ENCODE measurements at regions not wholly inside any gene's neighbourhood (a gene's known extent, or its start where the extent isn't known, plus 50 kb on each side); places are given as distances from the start of the nearest gene placed in this dataset.

DNA sequence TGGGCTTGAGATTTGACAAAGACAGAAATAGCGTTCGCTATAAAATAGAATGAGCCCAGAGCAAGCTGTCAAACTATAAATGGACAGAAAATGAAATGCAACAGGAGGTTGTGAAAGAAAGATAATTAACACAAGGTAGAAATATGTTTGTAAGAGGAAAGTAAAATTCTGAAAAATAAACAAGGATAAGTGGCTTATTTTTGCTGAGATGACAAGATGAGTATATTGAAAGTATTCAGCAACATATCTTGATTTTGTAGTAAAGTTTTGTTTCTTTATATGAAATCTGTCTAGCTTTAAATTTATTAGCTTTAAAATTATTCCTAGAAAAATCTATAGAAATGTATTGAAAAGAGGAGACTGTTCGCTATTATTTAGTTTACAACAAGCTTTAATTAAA is 111.9 kb upstream of the RPS23 start:
- Histone ChIP-seq H3K9me3 (ENCODE audit: control insufficient read depth in 4 of 4, insufficient read depth in 3 of 4, low read length in 3 of 4) (no peaks in the 10 kb centered on the region), H3K27me3 (ENCODE audit: control insufficient read depth in 3 of 3, insufficient read depth in 3 of 3, low read length in 2 of 3) (no peaks in the 10 kb centered on the region), H3K4me3 (no peak overlapping the region), H3K4me1 (ENCODE audit: control insufficient read depth in 5 of 5, insufficient read depth in 5 of 5, low read length in 5 of 5) (peaks cover 0 to 17% (median 3%) of the 10 kb centered on the region in 5 donors), H3K27ac (ENCODE audit: low read depth in 1 of 2, low read length in 1 of 2) (no peak overlapping the region), H3K9ac (ENCODE audit: insufficient read depth in 1 of 2, low read length in 2 of 2) (no peak overlapping the region), H3K36me3 (ENCODE audit: control insufficient read depth in 4 of 4, insufficient read depth in 4 of 4, low read length in 4 of 4) (no peaks in the 10 kb centered on the region)
- ATAC-seq (ENCODE audit: insufficient read depth, low FRiP score) (no peak), DNase-seq (no peak)
- WGBS, 2 donors, result 96 to 97% methylated on average over 3 of the region's 3 CpGs
- TF ChIP-seq, protein P1, sequence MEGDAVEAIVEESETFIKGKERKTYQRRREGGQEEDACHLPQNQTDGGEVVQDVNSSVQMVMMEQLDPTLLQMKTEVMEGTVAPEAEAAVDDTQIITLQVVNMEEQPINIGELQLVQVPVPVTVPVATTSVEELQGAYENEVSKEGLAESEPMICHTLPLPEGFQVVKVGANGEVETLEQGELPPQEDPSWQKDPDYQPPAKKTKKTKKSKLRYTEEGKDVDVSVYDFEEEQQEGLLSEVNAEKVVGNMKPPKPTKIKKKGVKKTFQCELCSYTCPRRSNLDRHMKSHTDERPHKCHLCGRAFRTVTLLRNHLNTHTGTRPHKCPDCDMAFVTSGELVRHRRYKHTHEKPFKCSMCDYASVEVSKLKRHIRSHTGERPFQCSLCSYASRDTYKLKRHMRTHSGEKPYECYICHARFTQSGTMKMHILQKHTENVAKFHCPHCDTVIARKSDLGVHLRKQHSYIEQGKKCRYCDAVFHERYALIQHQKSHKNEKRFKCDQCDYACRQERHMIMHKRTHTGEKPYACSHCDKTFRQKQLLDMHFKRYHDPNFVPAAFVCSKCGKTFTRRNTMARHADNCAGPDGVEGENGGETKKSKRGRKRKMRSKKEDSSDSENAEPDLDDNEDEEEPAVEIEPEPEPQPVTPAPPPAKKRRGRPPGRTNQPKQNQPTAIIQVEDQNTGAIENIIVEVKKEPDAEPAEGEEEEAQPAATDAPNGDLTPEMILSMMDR (IDR thresholded peaks at IDR 0.05; ENCODE audit: control extremely low read depth, extremely low read depth), result no peak

DNA sequence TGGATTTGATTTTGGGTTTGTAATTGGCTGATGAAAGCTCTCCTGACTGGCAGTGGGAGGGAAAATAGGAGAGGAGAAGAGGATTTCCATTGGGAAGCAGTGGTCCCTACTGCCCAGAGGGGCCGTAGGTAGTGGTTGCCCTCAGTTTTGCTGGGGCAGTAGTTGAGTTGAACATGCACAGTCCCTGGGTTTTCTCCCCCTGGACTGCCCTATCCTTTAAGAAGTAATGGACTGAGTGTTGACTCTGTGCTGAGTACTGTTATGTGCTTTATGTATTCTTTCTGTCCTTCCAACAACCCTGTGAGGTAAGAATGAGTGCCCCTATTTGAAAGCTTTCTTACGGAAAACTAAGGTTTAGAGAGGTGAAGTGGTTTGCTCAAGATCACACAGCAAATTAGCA is 111.2 kb upstream of the RPS23 start:
- TF ChIP-seq, protein P1 (IDR thresholded peaks at IDR 0.05; ENCODE audit: control extremely low read depth, extremely low read depth), result no peak
- Histone ChIP-seq H3K4me1 (ENCODE audit: control insufficient read depth in 5 of 5, insufficient read depth in 5 of 5, low read length in 5 of 5) (peaks cover 0 to 18% (median 3%) of the 10 kb centered on the region in 5 donors), H3K27ac (ENCODE audit: low read depth in 1 of 2, low read length in 1 of 2) (no peak overlapping the region), H3K27me3 (ENCODE audit: control insufficient read depth in 3 of 3, insufficient read depth in 3 of 3, low read length in 2 of 3) (no peaks in the 10 kb centered on the region), H3K9me3 (ENCODE audit: control insufficient read depth in 4 of 4, insufficient read depth in 3 of 4, low read length in 3 of 4) (no peaks in the 10 kb centered on the region), H3K9ac (ENCODE audit: insufficient read depth in 1 of 2, low read length in 2 of 2) (no peak overlapping the region), H3K4me3 (no peak overlapping the region), H3K36me3 (ENCODE audit: control insufficient read depth in 4 of 4, insufficient read depth in 4 of 4, low read length in 4 of 4) (no peaks in the 10 kb centered on the region)
- DNase-seq (no peak), ATAC-seq (ENCODE audit: insufficient read depth, low FRiP score) (no peak)
- WGBS, 2 donors, result 66 to 85% methylated on average over 2 of the region's 2 CpGs

DNA sequence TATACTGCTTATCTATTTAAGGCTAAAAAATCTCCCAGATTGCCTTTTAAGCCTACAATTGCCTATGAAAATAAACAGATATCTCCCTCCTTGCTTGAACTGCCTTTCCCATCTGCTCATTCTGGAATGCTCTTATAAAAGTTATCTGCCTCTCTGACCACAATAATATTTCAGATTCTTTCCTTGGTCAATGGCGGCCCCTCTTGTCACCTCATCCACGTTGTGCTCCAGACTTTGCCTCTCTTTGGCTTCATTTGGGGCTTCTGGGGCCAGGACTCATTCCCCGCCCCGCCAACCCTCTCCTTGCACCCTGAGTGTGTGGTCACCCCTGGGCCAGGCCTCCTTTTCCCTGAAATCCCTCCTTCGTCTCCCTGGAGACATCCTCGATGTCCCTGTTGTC is 110.0 kb upstream of the RPS23 start:
- H3K4me1 ChIP-seq (ENCODE audit: control insufficient read depth in 5 of 5, insufficient read depth in 5 of 5, low read length in 5 of 5), result peaks cover 0 to 25% (median 3%) of the 10 kb centered on the region in 5 donors
- no peaks in the 10 kb centered on the region for H3K9me3 ChIP-seq (ENCODE audit: control insufficient read depth in 4 of 4, insufficient read depth in 3 of 4, low read length in 3 of 4)
- TF ChIP-seq, protein P1 (IDR thresholded peaks at IDR 0.05; ENCODE audit: control extremely low read depth, extremely low read depth), result no peak
- H3K27ac ChIP-seq (ENCODE audit: low read depth in 1 of 2, low read length in 1 of 2), result no peak overlapping the region
- no peaks in the 10 kb centered on the region for H3K36me3 ChIP-seq (ENCODE audit: control insufficient read depth in 4 of 4, insufficient read depth in 4 of 4, low read length in 4 of 4)
- H3K4me3 ChIP-seq, result no peak overlapping the region
- ATAC-seq (ENCODE audit: insufficient read depth, low FRiP score) (no peak), DNase-seq (no peak)
- H3K9ac ChIP-seq (ENCODE audit: insufficient read depth in 1 of 2, low read length in 2 of 2), result no peak overlapping the region
- 81 to 87% methylated on average over 6 of the region's 6 CpGs for WGBS, 2 donors
- no peaks in the 10 kb centered on the region for H3K27me3 ChIP-seq (ENCODE audit: control insufficient read depth in 3 of 3, insufficient read depth in 3 of 3, low read length in 2 of 3)

DNA sequence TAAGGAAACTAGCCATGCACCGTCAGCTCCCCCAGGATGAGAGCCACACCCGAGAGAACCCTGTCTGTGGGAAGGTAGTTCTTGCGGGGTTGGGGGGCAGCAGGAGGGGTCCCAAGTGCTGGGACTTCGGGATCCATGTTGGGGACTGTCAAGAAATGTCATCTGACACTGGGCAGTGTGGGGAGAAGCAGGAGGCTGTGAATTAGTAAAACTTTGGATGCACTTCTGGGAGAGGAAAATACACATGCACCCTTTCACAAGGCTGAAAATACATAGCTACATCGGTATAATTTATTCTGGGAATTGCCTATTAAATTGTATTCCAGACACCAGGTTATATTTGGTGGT is 109.6 kb upstream of the RPS23 start:
- no peaks in the 10 kb centered on the region for H3K36me3 ChIP-seq (ENCODE audit: control insufficient read depth in 4 of 4, insufficient read depth in 4 of 4, low read length in 4 of 4)
- H3K4me1 ChIP-seq (ENCODE audit: control insufficient read depth in 5 of 5, insufficient read depth in 5 of 5, low read length in 5 of 5), result peaks cover 0 to 25% (median 3%) of the 10 kb centered on the region in 5 donors
- no peak for ATAC-seq (ENCODE audit: insufficient read depth, low FRiP score)
- no peak overlapping the region for H3K9ac ChIP-seq (ENCODE audit: insufficient read depth in 1 of 2, low read length in 2 of 2)
- TF ChIP-seq, protein P1 (IDR thresholded peaks at IDR 0.05; ENCODE audit: control extremely low read depth, extremely low read depth), result no peak
- no peak overlapping the region for H3K27ac ChIP-seq (ENCODE audit: low read depth in 1 of 2, low read length in 1 of 2)
- H3K4me3 ChIP-seq, result no peak overlapping the region
- no peaks in the 10 kb centered on the region for H3K9me3 ChIP-seq (ENCODE audit: control insufficient read depth in 4 of 4, insufficient read depth in 3 of 4, low read length in 3 of 4)
- no peak for DNase-seq
- 50 to 62% methylated on average over 5 of the region's 5 CpGs for WGBS, 2 donors
- H3K27me3 ChIP-seq (ENCODE audit: control insufficient read depth in 3 of 3, insufficient read depth in 3 of 3, low read length in 2 of 3), result no peaks in the 10 kb centered on the region
